ENCODE measurements at regions not wholly inside any gene's neighbourhood (a gene's known extent, or its start where the extent isn't known, plus 50 kb on each side); places are given as distances from the start of the nearest gene placed in this dataset.
A peak's percentile ranks its signal among the peaks of the same experiment; 100 is the strongest.

GRCh38 chr1:101313356-101313755 is 76.5 kb downstream of the S1PR1 start:
- in situ Hi-C loops (cut with HindIII; ENCODE audit: low pct_unique_long_range_greater_than_20kb, low sequenced_read_pairs) = no loop called here
- DNase-seq (ENCODE audit: low read depth) = no peak

- in situ Hi-C loops (cut with HindIII; ENCODE audit: low pct_unique_long_range_greater_than_20kb, low sequenced_read_pairs) = no loop called here
- DNase-seq (ENCODE audit: low read depth) = peak; percentile 30
These were observed 77.4 kb downstream of the S1PR1 start for GRCh38 chr1:101314244-101314643.

GRCh38 chr1:101316256-101316655 is 79.4 kb downstream of the S1PR1 start:
- in situ Hi-C loops (cut with HindIII; ENCODE audit: low pct_unique_long_range_greater_than_20kb, low sequenced_read_pairs) = no loop called here
- DNase-seq (ENCODE audit: low read depth) = no peak

GRCh38 chr1:101316799-101317198 is 80.0 kb downstream of the S1PR1 start:
- in situ Hi-C loops (cut with HindIII; ENCODE audit: low pct_unique_long_range_greater_than_20kb, low sequenced_read_pairs) = no loop called here
- DNase-seq (ENCODE audit: low read depth) = peak; percentile 1

GRCh38 chr1:101317590-101317989 is 80.8 kb downstream of the S1PR1 start:
- no peak for DNase-seq (ENCODE audit: low read depth)
- in situ Hi-C loops (cut with HindIII; ENCODE audit: low pct_unique_long_range_greater_than_20kb, low sequenced_read_pairs) = no loop called here

GRCh38 chr1:101323535-101323934 is 86.7 kb downstream of the S1PR1 start:
- no peak for DNase-seq (ENCODE audit: low read depth)
- in situ Hi-C loops (cut with HindIII; ENCODE audit: low pct_unique_long_range_greater_than_20kb, low sequenced_read_pairs) = no loop called here

- DNase-seq (ENCODE audit: low read depth) = no peak
- in situ Hi-C loops (cut with HindIII; ENCODE audit: low pct_unique_long_range_greater_than_20kb, low sequenced_read_pairs) = no loop called here
These were observed 88.3 kb downstream of the S1PR1 start for GRCh38 chr1:101325144-101325543.

GRCh38 chr1:101330427-101331130 is 93.8 kb downstream of the S1PR1 start:
- DNase-seq (ENCODE audit: low read depth) = no peak
- in situ Hi-C loops (cut with HindIII; ENCODE audit: low pct_unique_long_range_greater_than_20kb, low sequenced_read_pairs) = no loop called here

GRCh38 chr1:101331794-101332193 is 95.0 kb downstream of the S1PR1 start:
- no peak for DNase-seq (ENCODE audit: low read depth)
- in situ Hi-C loops (cut with HindIII; ENCODE audit: low pct_unique_long_range_greater_than_20kb, low sequenced_read_pairs) = no loop called here

GRCh38 chr1:101332633-101333032 is 95.8 kb downstream of the S1PR1 start:
- DNase-seq (ENCODE audit: low read depth) = no peak
- in situ Hi-C loops (cut with HindIII; ENCODE audit: low pct_unique_long_range_greater_than_20kb, low sequenced_read_pairs) = no loop called here

GRCh38 chr1:101333186-101333585 is 96.4 kb downstream of the S1PR1 start:
- in situ Hi-C loops (cut with HindIII; ENCODE audit: low pct_unique_long_range_greater_than_20kb, low sequenced_read_pairs) = no loop called here
- no peak for DNase-seq (ENCODE audit: low read depth)

- in situ Hi-C loops (cut with HindIII; ENCODE audit: low pct_unique_long_range_greater_than_20kb, low sequenced_read_pairs) = no loop called here
- no peak for DNase-seq (ENCODE audit: low read depth)
These were observed 101.1 kb downstream of the S1PR1 start for GRCh38 chr1:101337968-101338367.

GRCh38 chr1:101338714-101339430 is 102.1 kb downstream of the S1PR1 start:
- in situ Hi-C loops (cut with HindIII; ENCODE audit: low pct_unique_long_range_greater_than_20kb, low sequenced_read_pairs) = no loop called here
- DNase-seq (ENCODE audit: low read depth) = no peak

GRCh38 chr1:101344745-101345144 is 107.9 kb downstream of the S1PR1 start:
- in situ Hi-C loops (cut with HindIII; ENCODE audit: low pct_unique_long_range_greater_than_20kb, low sequenced_read_pairs) = no loop called here
- no peak for DNase-seq (ENCODE audit: low read depth)

GRCh38 chr1:101346419-101346818 is 109.6 kb downstream of the S1PR1 start:
- in situ Hi-C loops (cut with HindIII; ENCODE audit: low pct_unique_long_range_greater_than_20kb, low sequenced_read_pairs) = no loop called here
- DNase-seq (ENCODE audit: low read depth) = no peak

GRCh38 chr1:101356013-101356412 is 119.2 kb downstream of the S1PR1 start:
- in situ Hi-C loops (cut with HindIII; ENCODE audit: low pct_unique_long_range_greater_than_20kb, low sequenced_read_pairs) = no loop called here
- DNase-seq (ENCODE audit: low read depth) = no peak

GRCh38 chr1:101356604-101357443 is 120.0 kb downstream of the S1PR1 start:
- DNase-seq (ENCODE audit: low read depth) = no peak
- in situ Hi-C loops (cut with HindIII; ENCODE audit: low pct_unique_long_range_greater_than_20kb, low sequenced_read_pairs) = no loop called here

GRCh38 chr1:101357444-101357986 is 120.7 kb downstream of the S1PR1 start:
- in situ Hi-C loops (cut with HindIII; ENCODE audit: low pct_unique_long_range_greater_than_20kb, low sequenced_read_pairs) = no loop called here
- DNase-seq (ENCODE audit: low read depth) = peak; percentile 49

- DNase-seq (ENCODE audit: low read depth) = no peak
These were observed 123.7 kb downstream of the S1PR1 start for GRCh38 chr1:101360506-101360905.

More at GRCh38 chr1:101360506-101360905, 123.7 kb downstream of the S1PR1 start:
- in situ Hi-C loops (cut with HindIII; ENCODE audit: low pct_unique_long_range_greater_than_20kb, low sequenced_read_pairs) = no loop called here
